DOHH2 (cell line): ENCODE measurements at regions not wholly inside any gene's neighbourhood (a gene's known extent, or its start where the extent isn't known, plus 50 kb on each side); places are given as distances from the start of the nearest gene placed in this dataset.

ENCODE experiments used
- H3F3A ChIP-seq: fragments of 200-600 bp; sonication (generic), shearing (Covaris generic); 2 replicates; pipeline ENCODE4 v1.6.0; 2016; ENCODE audit warnings: antibody characterized with exemption, mild to moderate bottlenecking; ENCODE audit not compliant: control insufficient read depth, insufficient read depth
- H3K27ac ChIP-seq: fragments of 200-600 bp; sonication (generic); 2 replicates; pipeline ENCODE4 v1.5.1; 2014; ENCODE audit warnings: low read depth, mild to moderate bottlenecking, low read length, moderate library complexity
- H3K27me3 ChIP-seq: fragments of 200-600 bp; sonication (generic); 2 replicates; pipeline ENCODE4 v1.6.1; 2014; ENCODE audit warnings: mild to moderate bottlenecking, low read length, mixed read lengths; ENCODE audit not compliant: control insufficient read depth
- H3K36me3 ChIP-seq: fragments of 200-600 bp; sonication (generic); 2 replicates; pipeline ENCODE4 v1.6.1; 2014; ENCODE audit warnings: mild to moderate bottlenecking, low read length, moderate library complexity, mixed read lengths; ENCODE audit not compliant: control insufficient read depth
- H3K4me1 ChIP-seq: fragments of 200-600 bp; sonication (generic); 2 replicates; pipeline ENCODE4 v1.6.1; 2014; ENCODE audit warnings: mild to moderate bottlenecking, low read length, mixed read lengths; ENCODE audit not compliant: control insufficient read depth
- H3K4me2 ChIP-seq: fragments of 200-600 bp; sonication (generic); 2 replicates; pipeline ENCODE4 v1.6.0; 2014; ENCODE audit warnings: mild to moderate bottlenecking, low read length, moderate library complexity
- H3K4me3 ChIP-seq: fragments of 200-600 bp; sonication (generic); 2 replicates; pipeline ENCODE4 v1.5.1; 2014; ENCODE audit warnings: mild to moderate bottlenecking, low read length, mixed read lengths
- H3K79me2 ChIP-seq: fragments of 200-600 bp; sonication (generic); 2 replicates; pipeline ENCODE4 v1.6.1; 2014; ENCODE audit warnings: mild to moderate bottlenecking, low read length, mixed read lengths; ENCODE audit not compliant: control insufficient read depth
- H3K9me2 ChIP-seq: fragments of 200-600 bp; sonication (generic); replicated peaks from 2 replicates; pipeline ENCODE4 v1.6.1; 2014; ENCODE audit warnings: mild to moderate bottlenecking, low read length, mixed read lengths; ENCODE audit not compliant: control insufficient read depth
- H3K9me3 ChIP-seq: fragments of 200-600 bp; sonication (generic); 2 replicates; pipeline ENCODE4 v1.6.1; 2014; ENCODE audit warnings: antibody characterized with exemption, low read length, mixed read lengths; ENCODE audit not compliant: control insufficient read depth, insufficient read depth
- H4K20me1 ChIP-seq: fragments of 200-600 bp; sonication (generic); 2 replicates; pipeline ENCODE4 v1.6.0; 2014; ENCODE audit warnings: low read depth, mild to moderate bottlenecking, antibody characterized with exemption, low read length, moderate library complexity; ENCODE audit not compliant: control insufficient read depth, insufficient read depth
- CTCF ChIP-seq: fragments of 200-600 bp; sonication (generic); IDR thresholded peaks from one replicate; pipeline ENCODE4 v1.5.1; 2014; ENCODE audit warnings: antibody characterized with exemption, mild to moderate bottlenecking, low read depth, low read length; ENCODE audit not compliant: poor library complexity, severe bottlenecking
- EZH2phosphoT487 ChIP-seq: fragments of 200-600 bp; sonication (generic); IDR thresholded peaks from 2 replicates; pipeline ENCODE4 v1.6.1; 2017; ENCODE audit warnings: borderline replicate concordance, mild to moderate bottlenecking, antibody characterized with exemption, low read length, moderate library complexity, mixed read lengths

- Histone ChIP-seq H3K9me2 (no peaks in the 10 kb centered on the region), H3K4me2 (no peak overlapping the region), H3K36me3 (no peaks in the 10 kb centered on the region), H3K27ac (no peak overlapping the region), H3K4me1 (no peaks in the 10 kb centered on the region), H3F3A (no peaks in the 10 kb centered on the region), H3K4me3 (no peak overlapping the region), H3K9me3 (no peaks in the 10 kb centered on the region), H3K79me2 (no peaks in the 10 kb centered on the region), H4K20me1 (no peaks in the 10 kb centered on the region), H3K27me3 (no peaks in the 10 kb centered on the region)
- TF ChIP-seq EZH2phosphoT487 (no peak), CTCF (no peak)
These were observed 860.2 kb upstream of the AMELY start for GRCh38 chrY:7771771-7772170.

- H3F3A ChIP-seq = no peaks in the 10 kb centered on the region
- TF ChIP-seq EZH2phosphoT487 (no peak), CTCF (no peak)
- no peaks in the 10 kb centered on the region for H4K20me1 ChIP-seq
- H3K9me3 ChIP-seq = no peaks in the 10 kb centered on the region
- no peaks in the 10 kb centered on the region for H3K79me2 ChIP-seq
- H3K4me1 ChIP-seq = no peaks in the 10 kb centered on the region
- H3K27me3 ChIP-seq = no peaks in the 10 kb centered on the region
- no peak overlapping the region for H3K27ac ChIP-seq
- no peak overlapping the region for H3K4me2 ChIP-seq
- no peaks in the 10 kb centered on the region for H3K9me2 ChIP-seq
- no peak overlapping the region for H3K4me3 ChIP-seq
- no peaks in the 10 kb centered on the region for H3K36me3 ChIP-seq
These were observed 858.3 kb upstream of the AMELY start for GRCh38 chrY:7769790-7770375.

- H3K27ac ChIP-seq = no peak overlapping the region
- H3K9me2 ChIP-seq = no peaks in the 10 kb centered on the region
- H3K9me3 ChIP-seq = no peaks in the 10 kb centered on the region
- no peaks in the 10 kb centered on the region for H3K27me3 ChIP-seq
- H3K79me2 ChIP-seq = no peaks in the 10 kb centered on the region
- no peaks in the 10 kb centered on the region for H3K4me1 ChIP-seq
- TF ChIP-seq EZH2phosphoT487 = no peak
- no peak for TF ChIP-seq CTCF
- H3F3A ChIP-seq = no peaks in the 10 kb centered on the region
- no peaks in the 10 kb centered on the region for H3K36me3 ChIP-seq
- H3K4me3 ChIP-seq = no peak overlapping the region
- no peaks in the 10 kb centered on the region for H4K20me1 ChIP-seq
- H3K4me2 ChIP-seq = no peak overlapping the region
These were observed 857.3 kb upstream of the AMELY start for GRCh38 chrY:7768901-7769300.

- Histone ChIP-seq H3K9me2 (no peaks in the 10 kb centered on the region), H4K20me1 (no peaks in the 10 kb centered on the region), H3K27me3 (no peaks in the 10 kb centered on the region), H3K36me3 (no peaks in the 10 kb centered on the region), H3K4me2 (no peak overlapping the region), H3K9me3 (no peaks in the 10 kb centered on the region), H3K79me2 (no peaks in the 10 kb centered on the region), H3K27ac (no peak overlapping the region), H3K4me1 (no peaks in the 10 kb centered on the region), H3K4me3 (no peak overlapping the region), H3F3A (no peaks in the 10 kb centered on the region)
- TF ChIP-seq EZH2phosphoT487 (no peak), CTCF (no peak)
These were observed 842.2 kb upstream of the AMELY start for GRCh38 chrY:7753711-7754110.
